HCT116 (cell line): ENCODE measurements at regions not wholly inside any gene's neighbourhood (a gene's known extent, or its start where the extent isn't known, plus 50 kb on each side); places are given as distances from the start of the nearest gene placed in this dataset.

Experiments
- ATAC-seq: fragments of 200-7000 bp; cut with Tn5 transposase; 2 replicates; pipeline ENCODE4 v1.9.1; 2020; ENCODE audit warnings: mild to moderate bottlenecking, moderate library complexity
- BruUV-seq: library from RNA; stranded (reverse); fragments of 400-500 nt; replicated peaks from 2 replicates; lab custom pipeline; 2021; lab: Mats Ljungman, UMichigan
- CTCF ChIA-PET: fragments of 300-600 bp; sonication (Branson Sonifier 250); formaldehyde crosslinking; loops from one replicate; lab custom pipeline; 2021; ENCODE audit warnings: antibody characterized with exemption; lab: Charles Lee
- POLR2A ChIA-PET: fragments of 300-600, 350-600 bp; sonication (Branson Sonifier 250); formaldehyde crosslinking; loops from one replicate; lab custom pipeline; 2021; ENCODE audit warnings: antibody characterized with exemption; lab: Charles Lee
- RAD21 ChIA-PET, 2 experiments: fragments of 300-600 bp; sonication (Branson Sonifier 250); formaldehyde crosslinking; loops; one replicate each; lab custom pipeline; 2023; ENCODE audit warnings: low total read pairs in 2 of 2; ENCODE audit not compliant: uncharacterized antibody in 2 of 2, unreplicated experiment in 2 of 2, low non-redundant PET in 1 of 2; lab: Charles Lee
- DNase-seq: peaks from one replicate; pipeline ENCODE4 v3.0.0-alpha.2; 2010; ENCODE audit warnings: low read depth, low spot score
- H2AFZ ChIP-seq: fragments of 200-600 bp; shearing (Covaris generic), sonication (generic); 2 replicates; pipeline ENCODE4 v1.6.1; 2017; ENCODE audit warnings: low read depth, mixed run types, mixed read lengths, antibody characterized with exemption, low read length; ENCODE audit not compliant: poor library complexity, severe bottlenecking
- H3K27ac ChIP-seq: 2 replicates; pipeline ENCODE4 v1.5.1; 2012; ENCODE audit warnings: low read depth, low read length
- H3K27me3 ChIP-seq: fragments of 200-600 bp; sonication (generic); 2 replicates; pipeline ENCODE4 v1.6.1; 2016; ENCODE audit warnings: mixed run types, low read length, mixed read lengths; ENCODE audit not compliant: insufficient read depth
- H3K36me3 ChIP-seq, 2 experiments: fragments of 200-500 bp in 1 of 2; fragments of 200-600 bp in 1 of 2; sonication (Bioruptor generic) in 1 of 2; sonication (generic) in 1 of 2; 2 replicates each; pipeline versions ENCODE4 v1.5.1 to v1.6.1; 2014 to 2016; ENCODE audit warnings: low read length in 2 of 2, inconsistent platforms in 1 of 2, mixed read lengths in 1 of 2, mixed run types in 1 of 2; ENCODE audit not compliant: insufficient read depth in 2 of 2, control insufficient read depth in 1 of 2
- H3K4me1 ChIP-seq, 2 experiments: fragments of 200-600 bp in 1 of 2; sonication (generic) in 1 of 2; 2 replicates each; pipeline versions ENCODE4 v1.5.1 to v1.6.1; 2012 to 2017; ENCODE audit warnings: low read length in 2 of 2, inconsistent platforms in 1 of 2, mild to moderate bottlenecking in 1 of 2, mixed read lengths in 1 of 2, mixed run types in 1 of 2, moderate library complexity in 1 of 2; ENCODE audit not compliant: insufficient read depth in 2 of 2, control insufficient read depth in 1 of 2
- H3K4me2 ChIP-seq: fragments of 200-600 bp; sonication (generic); 2 replicates; pipeline ENCODE4 v1.6.1; 2017; ENCODE audit warnings: mixed run types, low read length, mixed read lengths
- H3K4me3 ChIP-seq, 2 experiments: fragments of 200-600 bp in 1 of 2; sonication (generic) in 1 of 2; replicated peaks in 1 of 2; 2 replicates each; pipeline ENCODE4 v1.5.1; 2011 to 2016; ENCODE audit warnings: low read length in 2 of 2, control low read depth in 1 of 2, low read depth in 1 of 2, mild to moderate bottlenecking in 1 of 2, mixed read lengths in 1 of 2, mixed run types in 1 of 2
- H3K79me2 ChIP-seq: fragments of 200-600 bp; sonication (generic); 2 replicates; pipeline ENCODE4 v1.6.1; 2017; ENCODE audit warnings: mild to moderate bottlenecking, mixed run types, low read length, moderate library complexity, mixed read lengths; ENCODE audit not compliant: insufficient read depth
- H3K9ac ChIP-seq: fragments of 200-600 bp; sonication (generic); 2 replicates; pipeline ENCODE4 v1.6.1; 2016; ENCODE audit warnings: low read length, mixed read lengths
- H3K9me2 ChIP-seq: fragments of 200-600 bp; sonication (generic), shearing (Covaris generic); 2 replicates; pipeline ENCODE4 v1.6.1; 2017; ENCODE audit warnings: mixed run types, mild to moderate bottlenecking, moderate library complexity; ENCODE audit not compliant: insufficient read depth
- H3K9me3 ChIP-seq, 2 experiments: fragments of 200-500 bp in 1 of 2; fragments of 200-600 bp in 1 of 2; sonication (Bioruptor generic) in 1 of 2; sonication (generic) in 1 of 2; 2 replicates each; pipeline ENCODE4 v1.6.1; 2014 to 2017; ENCODE audit warnings: low read length in 2 of 2, mixed read lengths in 2 of 2, inconsistent platforms in 1 of 2, low read depth in 1 of 2, mild to moderate bottlenecking in 1 of 2, mixed run types in 1 of 2, moderate library complexity in 1 of 2; ENCODE audit not compliant: control insufficient read depth in 1 of 2, insufficient read depth in 1 of 2
- H4K20me1 ChIP-seq: fragments of 200-600 bp; sonication (generic), shearing (Covaris generic); 2 replicates; pipeline ENCODE4 v1.6.1; 2017; ENCODE audit warnings: mixed run types, mild to moderate bottlenecking, moderate library complexity; ENCODE audit not compliant: insufficient read depth
- CBX3 ChIP-seq: IDR thresholded peaks from 2 replicates; pipeline ENCODE4 v1.6.1; 2012; ENCODE audit warnings: low read depth
- CEBPB ChIP-seq: IDR thresholded peaks from 2 replicates; pipeline ENCODE4 v1.6.1; 2012; ENCODE audit warnings: low read depth
- EZH2 ChIP-seq: fragments of 200-600 bp; sonication (generic); IDR thresholded peaks from 2 replicates; pipeline ENCODE4 v1.6.1; 2017; ENCODE audit warnings: antibody characterized with exemption, mixed run types
- EZH2phosphoT487 ChIP-seq: fragments of 200-600 bp; IDR thresholded peaks from 2 replicates; pipeline ENCODE4 v1.6.1; 2018; ENCODE audit warnings: antibody characterized with exemption, borderline replicate concordance
- FOSL1 ChIP-seq: IDR thresholded peaks from 2 replicates; pipeline ENCODE4 v1.6.1; 2012; ENCODE audit warnings: low read depth
- JUND ChIP-seq: IDR thresholded peaks from 2 replicates; pipeline ENCODE4 v1.6.1; 2012
- POLR2A ChIP-seq: IDR thresholded peaks from 2 replicates; pipeline ENCODE4 v1.7.0; 2011; ENCODE audit warnings: borderline replicate concordance; ENCODE audit not compliant: insufficient read depth, insufficient read length; ENCODE audit errors: extremely low read depth
- RAD21 ChIP-seq: IDR thresholded peaks from 2 replicates; pipeline ENCODE4 v1.6.1; 2012; ENCODE audit warnings: low read depth, mild to moderate bottlenecking
- SIN3A ChIP-seq: IDR thresholded peaks from 2 replicates; pipeline ENCODE4 v1.6.1; 2012; ENCODE audit warnings: low read depth
- SP1 ChIP-seq: IDR thresholded peaks from 2 replicates; pipeline ENCODE4 v1.6.1; 2012; ENCODE audit warnings: low read depth
- SRF ChIP-seq: IDR thresholded peaks from 2 replicates; pipeline ENCODE4 v1.6.1; 2012; ENCODE audit warnings: low read depth
- YY1 ChIP-seq: IDR thresholded peaks from 2 replicates; pipeline ENCODE4 v1.6.1; 2011; ENCODE audit warnings: low read length, low read depth, moderate library complexity, mild to moderate bottlenecking; ENCODE audit not compliant: insufficient replicate concordance; ENCODE audit errors: extremely low read depth
- ZFX ChIP-seq: fragments of 450-650 bp; IDR thresholded peaks from 2 replicates; pipeline ENCODE4 v1.6.1; 2017
- intact Hi-C: fragments of 100-400 bp; cut with micrococcal nuclease; formaldehyde crosslinking; loops from 2 replicates; pipeline ENCODE4 v1.10.0; 2022
- TF ChIP-seq, protein P1 (sequence below): IDR thresholded peaks from 2 replicates; pipeline ENCODE4 v1.6.1; 2012
- TF ChIP-seq, protein P2 (sequence below), 3 experiments: fragments of 200-600 bp in 1 of 3; sonication (generic) in 1 of 3; IDR thresholded peaks in 2 of 3; conservative IDR thresholded peaks in 1 of 3; 2 replicates each; pipeline ENCODE4 v1.5.1; 2012 to 2017; ENCODE audit warnings: low read depth in 2 of 3, low read length in 2 of 3, antibody characterized with exemption in 1 of 3, borderline replicate concordance in 1 of 3, control low read depth in 1 of 3, mild to moderate bottlenecking in 1 of 3, mixed read lengths in 1 of 3, mixed run types in 1 of 3, moderate library complexity in 1 of 3; ENCODE audit not compliant: insufficient read depth in 1 of 3
- TF ChIP-seq, protein P3 (sequence below): IDR thresholded peaks from 2 replicates; pipeline ENCODE4 v1.6.1; 2012
- TF ChIP-seq, protein P4 (sequence below): IDR thresholded peaks from 2 replicates; pipeline ENCODE4 v1.6.1; 2012; ENCODE audit warnings: low read depth
- TF ChIP-seq, protein P5 (sequence below): IDR thresholded peaks from 2 replicates; pipeline ENCODE4 v1.6.1; 2011; ENCODE audit warnings: mild to moderate bottlenecking, low read length, moderate library complexity; ENCODE audit not compliant: insufficient replicate concordance; ENCODE audit errors: extremely low read depth

DNA sequence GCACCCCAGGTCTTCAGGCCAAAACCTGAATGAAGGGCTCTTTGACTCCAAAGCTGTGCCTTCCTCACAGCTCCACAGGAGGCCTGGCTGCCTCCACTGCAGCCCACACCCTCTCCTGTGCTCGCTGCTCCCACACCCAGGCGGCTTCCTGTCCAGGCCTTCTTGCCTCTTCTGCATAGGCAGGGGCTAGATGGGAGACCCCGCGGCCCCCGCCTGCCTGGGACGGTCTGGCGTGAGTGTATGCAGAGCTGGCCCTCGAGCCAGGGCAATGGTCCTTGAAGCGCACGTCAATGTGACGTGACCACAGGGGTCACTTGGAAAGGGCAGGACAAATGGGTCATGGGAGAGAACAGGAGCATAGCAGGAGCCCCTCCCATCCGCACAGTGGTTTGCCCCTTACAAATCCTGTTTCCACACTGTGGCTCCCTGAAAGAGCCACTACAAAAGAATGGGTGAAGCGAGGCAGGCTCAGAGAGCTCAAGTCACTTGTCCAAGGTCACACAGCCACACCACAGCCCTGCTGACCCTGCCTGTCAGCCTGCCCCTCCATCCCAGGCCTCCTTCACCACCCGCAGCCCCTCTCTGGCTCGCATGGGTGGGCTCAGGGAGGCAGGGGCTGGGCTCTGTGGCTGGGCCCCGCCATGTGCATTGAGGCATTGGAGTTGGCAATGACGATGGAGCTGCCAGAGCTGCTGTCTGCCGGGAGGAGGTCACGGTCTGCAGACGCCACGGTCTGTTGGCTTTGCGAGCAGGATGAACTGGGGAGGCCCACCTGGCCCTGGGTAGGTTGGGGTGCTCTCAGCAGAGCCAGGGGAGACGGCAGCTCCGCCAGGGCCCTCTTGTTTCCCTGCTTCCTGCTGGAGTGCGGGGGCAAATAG is 71.2 kb upstream of the WNT11 start:
- ATAC-seq, result no peak
- POLR2A ChIA-PET, result no interaction called here
- no peak for DNase-seq

More for the DNA sequence above, 71.2 kb upstream of the WNT11 start:
- ChIA-PET RAD21 (no interaction called here), CTCF (no interaction called here)
- H3K9ac ChIP-seq, result no peak overlapping the region
- no peak for TF ChIP-seq POLR2A
- TF ChIP-seq CBX3, result no peak
- no peak for TF ChIP-seq EZH2
- TF ChIP-seq JUND, result no peak
- TF ChIP-seq ZFX, result no peak
- TF ChIP-seq EZH2phosphoT487, result no peak
- TF ChIP-seq SRF, result no peak
- TF ChIP-seq, protein P1, sequence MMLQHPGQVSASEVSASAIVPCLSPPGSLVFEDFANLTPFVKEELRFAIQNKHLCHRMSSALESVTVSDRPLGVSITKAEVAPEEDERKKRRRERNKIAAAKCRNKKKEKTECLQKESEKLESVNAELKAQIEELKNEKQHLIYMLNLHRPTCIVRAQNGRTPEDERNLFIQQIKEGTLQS, result no peak
- no peak for TF ChIP-seq YY1
- TF ChIP-seq, protein P2, sequence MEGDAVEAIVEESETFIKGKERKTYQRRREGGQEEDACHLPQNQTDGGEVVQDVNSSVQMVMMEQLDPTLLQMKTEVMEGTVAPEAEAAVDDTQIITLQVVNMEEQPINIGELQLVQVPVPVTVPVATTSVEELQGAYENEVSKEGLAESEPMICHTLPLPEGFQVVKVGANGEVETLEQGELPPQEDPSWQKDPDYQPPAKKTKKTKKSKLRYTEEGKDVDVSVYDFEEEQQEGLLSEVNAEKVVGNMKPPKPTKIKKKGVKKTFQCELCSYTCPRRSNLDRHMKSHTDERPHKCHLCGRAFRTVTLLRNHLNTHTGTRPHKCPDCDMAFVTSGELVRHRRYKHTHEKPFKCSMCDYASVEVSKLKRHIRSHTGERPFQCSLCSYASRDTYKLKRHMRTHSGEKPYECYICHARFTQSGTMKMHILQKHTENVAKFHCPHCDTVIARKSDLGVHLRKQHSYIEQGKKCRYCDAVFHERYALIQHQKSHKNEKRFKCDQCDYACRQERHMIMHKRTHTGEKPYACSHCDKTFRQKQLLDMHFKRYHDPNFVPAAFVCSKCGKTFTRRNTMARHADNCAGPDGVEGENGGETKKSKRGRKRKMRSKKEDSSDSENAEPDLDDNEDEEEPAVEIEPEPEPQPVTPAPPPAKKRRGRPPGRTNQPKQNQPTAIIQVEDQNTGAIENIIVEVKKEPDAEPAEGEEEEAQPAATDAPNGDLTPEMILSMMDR (IDR thresholded peaks at IDR 0.05 in 2 of 3, conservative IDR thresholded peaks at IDR 0.05 in 1 of 3; ENCODE audit: borderline replicate concordance in 1 of 3, insufficient read depth in 1 of 3, low read depth in 2 of 3, low read length in 2 of 3), result no peak
- no peak for TF ChIP-seq FOSL1
- TF ChIP-seq, protein P3, sequence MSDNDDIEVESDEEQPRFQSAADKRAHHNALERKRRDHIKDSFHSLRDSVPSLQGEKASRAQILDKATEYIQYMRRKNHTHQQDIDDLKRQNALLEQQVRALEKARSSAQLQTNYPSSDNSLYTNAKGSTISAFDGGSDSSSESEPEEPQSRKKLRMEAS, result no peak
- TF ChIP-seq SIN3A, result no peak
- no peak for TF ChIP-seq RAD21
- TF ChIP-seq, protein P4, sequence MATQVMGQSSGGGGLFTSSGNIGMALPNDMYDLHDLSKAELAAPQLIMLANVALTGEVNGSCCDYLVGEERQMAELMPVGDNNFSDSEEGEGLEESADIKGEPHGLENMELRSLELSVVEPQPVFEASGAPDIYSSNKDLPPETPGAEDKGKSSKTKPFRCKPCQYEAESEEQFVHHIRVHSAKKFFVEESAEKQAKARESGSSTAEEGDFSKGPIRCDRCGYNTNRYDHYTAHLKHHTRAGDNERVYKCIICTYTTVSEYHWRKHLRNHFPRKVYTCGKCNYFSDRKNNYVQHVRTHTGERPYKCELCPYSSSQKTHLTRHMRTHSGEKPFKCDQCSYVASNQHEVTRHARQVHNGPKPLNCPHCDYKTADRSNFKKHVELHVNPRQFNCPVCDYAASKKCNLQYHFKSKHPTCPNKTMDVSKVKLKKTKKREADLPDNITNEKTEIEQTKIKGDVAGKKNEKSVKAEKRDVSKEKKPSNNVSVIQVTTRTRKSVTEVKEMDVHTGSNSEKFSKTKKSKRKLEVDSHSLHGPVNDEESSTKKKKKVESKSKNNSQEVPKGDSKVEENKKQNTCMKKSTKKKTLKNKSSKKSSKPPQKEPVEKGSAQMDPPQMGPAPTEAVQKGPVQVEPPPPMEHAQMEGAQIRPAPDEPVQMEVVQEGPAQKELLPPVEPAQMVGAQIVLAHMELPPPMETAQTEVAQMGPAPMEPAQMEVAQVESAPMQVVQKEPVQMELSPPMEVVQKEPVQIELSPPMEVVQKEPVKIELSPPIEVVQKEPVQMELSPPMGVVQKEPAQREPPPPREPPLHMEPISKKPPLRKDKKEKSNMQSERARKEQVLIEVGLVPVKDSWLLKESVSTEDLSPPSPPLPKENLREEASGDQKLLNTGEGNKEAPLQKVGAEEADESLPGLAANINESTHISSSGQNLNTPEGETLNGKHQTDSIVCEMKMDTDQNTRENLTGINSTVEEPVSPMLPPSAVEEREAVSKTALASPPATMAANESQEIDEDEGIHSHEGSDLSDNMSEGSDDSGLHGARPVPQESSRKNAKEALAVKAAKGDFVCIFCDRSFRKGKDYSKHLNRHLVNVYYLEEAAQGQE, result no peak
- no peak for TF ChIP-seq CEBPB
- TF ChIP-seq, protein P5, sequence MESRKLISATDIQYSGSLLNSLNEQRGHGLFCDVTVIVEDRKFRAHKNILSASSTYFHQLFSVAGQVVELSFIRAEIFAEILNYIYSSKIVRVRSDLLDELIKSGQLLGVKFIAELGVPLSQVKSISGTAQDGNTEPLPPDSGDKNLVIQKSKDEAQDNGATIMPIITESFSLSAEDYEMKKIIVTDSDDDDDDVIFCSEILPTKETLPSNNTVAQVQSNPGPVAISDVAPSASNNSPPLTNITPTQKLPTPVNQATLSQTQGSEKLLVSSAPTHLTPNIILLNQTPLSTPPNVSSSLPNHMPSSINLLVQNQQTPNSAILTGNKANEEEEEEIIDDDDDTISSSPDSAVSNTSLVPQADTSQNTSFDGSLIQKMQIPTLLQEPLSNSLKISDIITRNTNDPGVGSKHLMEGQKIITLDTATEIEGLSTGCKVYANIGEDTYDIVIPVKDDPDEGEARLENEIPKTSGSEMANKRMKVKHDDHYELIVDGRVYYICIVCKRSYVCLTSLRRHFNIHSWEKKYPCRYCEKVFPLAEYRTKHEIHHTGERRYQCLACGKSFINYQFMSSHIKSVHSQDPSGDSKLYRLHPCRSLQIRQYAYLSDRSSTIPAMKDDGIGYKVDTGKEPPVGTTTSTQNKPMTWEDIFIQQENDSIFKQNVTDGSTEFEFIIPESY, result no peak
- no peak for TF ChIP-seq SP1
- no peak overlapping the region for H3K4me2 ChIP-seq
- H3K27me3 ChIP-seq, result no peaks in the 10 kb centered on the region
- no peak overlapping the region for H3K4me3 ChIP-seq
- no peaks in the 10 kb centered on the region for H3K79me2 ChIP-seq
- H3K9me2 ChIP-seq, result no peaks in the 10 kb centered on the region
- no peaks in the 10 kb centered on the region for H3K4me1 ChIP-seq
- no TSS peak for BruUV-seq
- intact Hi-C loops, result no loop called here
- H2AFZ ChIP-seq, result no peak overlapping the region
- H4K20me1 ChIP-seq, result no peaks in the 10 kb centered on the region
- H3K9me3 ChIP-seq, result peaks cover 0 to 6% of the 10 kb centered on the region in 2 experiments; a peak in 1 of 4 replicates
- no peaks in the 10 kb centered on the region for H3K36me3 ChIP-seq
- no peak overlapping the region for H3K27ac ChIP-seq
